ENCODE measurements at regions not wholly inside any gene's neighbourhood (a gene's known extent, or its start where the extent isn't known, plus 50 kb on each side); places are given as distances from the start of the nearest gene placed in this dataset.

- intact Hi-C loops (cut with micrococcal nuclease): loop anchor here (1.0 to 5.0 kb wide), 3 partner anchors 321 to 1203 kb away; partner anchors contain the start of gene BCL6
- H3K4me3 Mint-ChIP-seq (ENCODE audit: unreplicated experiment): peak overlapping the region; percentile 71
- ChIA-PET POLR2A (interaction anchor here (0.6 to 13.3 kb wide), 43 partner anchors 13 to 1210 kb away, joined by 3 to 252 read pairs (median 5); partner anchors contain the start of gene BCL6), CTCF (interaction anchor here (0.7 to 14.5 kb wide), 5 partner anchors 94 to 1210 kb away, joined by 3 to 240 read pairs (median 4); no protein-coding TSS in a partner anchor)
- peaks cover 52% of the 10 kb centered on the region for H3K4me1 Mint-ChIP-seq (ENCODE audit: insufficient read depth, unreplicated experiment)
- peak overlapping the region; percentile 96 for H3K27ac Mint-ChIP-seq (ENCODE audit: low read depth, unreplicated experiment)
- H3K9me3 Mint-ChIP-seq (ENCODE audit: unreplicated experiment): no peaks in the 10 kb centered on the region
- H3K36me3 Mint-ChIP-seq (ENCODE audit: insufficient read depth, unreplicated experiment): no peaks in the 10 kb centered on the region
- BruUV-seq (replicated peaks): TSS peak; percentile 54
- H3K27me3 Mint-ChIP-seq (ENCODE audit: insufficient read depth, unreplicated experiment): no peaks in the 10 kb centered on the region
- peak; percentile 97 for DNase-seq (ENCODE audit: unreplicated experiment)
- TF ChIP-seq, protein P1, sequence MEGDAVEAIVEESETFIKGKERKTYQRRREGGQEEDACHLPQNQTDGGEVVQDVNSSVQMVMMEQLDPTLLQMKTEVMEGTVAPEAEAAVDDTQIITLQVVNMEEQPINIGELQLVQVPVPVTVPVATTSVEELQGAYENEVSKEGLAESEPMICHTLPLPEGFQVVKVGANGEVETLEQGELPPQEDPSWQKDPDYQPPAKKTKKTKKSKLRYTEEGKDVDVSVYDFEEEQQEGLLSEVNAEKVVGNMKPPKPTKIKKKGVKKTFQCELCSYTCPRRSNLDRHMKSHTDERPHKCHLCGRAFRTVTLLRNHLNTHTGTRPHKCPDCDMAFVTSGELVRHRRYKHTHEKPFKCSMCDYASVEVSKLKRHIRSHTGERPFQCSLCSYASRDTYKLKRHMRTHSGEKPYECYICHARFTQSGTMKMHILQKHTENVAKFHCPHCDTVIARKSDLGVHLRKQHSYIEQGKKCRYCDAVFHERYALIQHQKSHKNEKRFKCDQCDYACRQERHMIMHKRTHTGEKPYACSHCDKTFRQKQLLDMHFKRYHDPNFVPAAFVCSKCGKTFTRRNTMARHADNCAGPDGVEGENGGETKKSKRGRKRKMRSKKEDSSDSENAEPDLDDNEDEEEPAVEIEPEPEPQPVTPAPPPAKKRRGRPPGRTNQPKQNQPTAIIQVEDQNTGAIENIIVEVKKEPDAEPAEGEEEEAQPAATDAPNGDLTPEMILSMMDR (IDR thresholded peaks at IDR 0.05; ENCODE audit: unreplicated experiment): no peak
These were observed 223.3 kb upstream of the TPRG1 start for GRCh38 chr3:188948281-188948996.

- intact Hi-C loops (cut with micrococcal nuclease): loop anchor here (1.0 to 5.0 kb wide), 3 partner anchors 322 to 1204 kb away; partner anchors contain the start of gene BCL6
- Mint-ChIP-seq H3K27me3 (ENCODE audit: insufficient read depth, unreplicated experiment) (no peaks in the 10 kb centered on the region), H3K4me3 (ENCODE audit: unreplicated experiment) (peak overlapping the region; percentile 71), H3K9me3 (ENCODE audit: unreplicated experiment) (no peaks in the 10 kb centered on the region), H3K4me1 (ENCODE audit: insufficient read depth, unreplicated experiment) (peaks cover 51% of the 10 kb centered on the region), H3K27ac (ENCODE audit: low read depth, unreplicated experiment) (peak overlapping the region; percentile 96), H3K36me3 (ENCODE audit: insufficient read depth, unreplicated experiment) (no peaks in the 10 kb centered on the region)
- BruUV-seq (replicated peaks): no TSS peak
- TF ChIP-seq, protein P1 (IDR thresholded peaks at IDR 0.05; ENCODE audit: unreplicated experiment): no peak
- POLR2A ChIA-PET: interaction anchor here (0.6 to 13.3 kb wide), 22 partner anchors 34 to 1211 kb away, joined by 3 to 252 read pairs (median 6); partner anchors contain the start of gene BCL6
- no peak for DNase-seq (ENCODE audit: unreplicated experiment)
- CTCF ChIA-PET: interaction anchor here (1.0 to 14.5 kb wide), 2 partner anchors 118 to 1211 kb away, joined by 3 to 240 read pairs; no protein-coding TSS in a partner anchor
These were observed 222.8 kb upstream of the TPRG1 start for GRCh38 chr3:188948997-188949389.

DNA sequence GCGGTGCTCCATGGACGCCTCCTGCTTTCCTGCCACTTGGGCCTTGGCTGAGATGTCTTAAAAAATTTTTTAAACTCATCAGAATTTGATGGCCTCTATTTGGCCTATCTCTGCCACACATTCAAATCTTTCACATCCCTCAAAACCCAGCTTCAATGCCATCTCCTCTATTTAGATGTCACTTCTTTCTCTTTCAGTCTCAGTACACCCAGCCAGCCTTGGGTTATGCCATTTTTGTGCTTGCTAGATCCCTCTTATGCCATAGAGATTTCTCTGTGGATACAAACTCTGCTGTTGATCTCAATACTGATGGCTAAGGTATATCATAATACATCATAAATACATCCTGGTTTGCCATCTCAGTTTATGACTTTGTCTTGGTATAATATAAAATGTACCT, 222.3 kb upstream of the TPRG1 start:
- no peak for DNase-seq (ENCODE audit: unreplicated experiment)
- TF ChIP-seq, protein P1 (IDR thresholded peaks at IDR 0.05; ENCODE audit: unreplicated experiment): no peak
- POLR2A ChIA-PET: interaction anchor here (0.7 to 13.3 kb wide), 8 partner anchors 49 to 1211 kb away, joined by 3 to 252 read pairs (median 16); partner anchors contain the start of gene BCL6
- Mint-ChIP-seq H3K27ac (ENCODE audit: low read depth, unreplicated experiment) (peak overlapping the region; percentile 96), H3K4me1 (ENCODE audit: insufficient read depth, unreplicated experiment) (peaks cover 46% of the 10 kb centered on the region), H3K27me3 (ENCODE audit: insufficient read depth, unreplicated experiment) (no peaks in the 10 kb centered on the region), H3K36me3 (ENCODE audit: insufficient read depth, unreplicated experiment) (no peaks in the 10 kb centered on the region), H3K9me3 (ENCODE audit: unreplicated experiment) (no peaks in the 10 kb centered on the region), H3K4me3 (ENCODE audit: unreplicated experiment) (peak overlapping the region; percentile 26)
- CTCF ChIA-PET: interaction anchor here (1.0 to 14.5 kb wide), 2 partner anchors 118 to 1211 kb away, joined by 3 to 240 read pairs; no protein-coding TSS in a partner anchor
- intact Hi-C loops (cut with micrococcal nuclease): loop anchor here (5.0 kb wide), 1 partner anchor 662 kb away; no protein-coding TSS in a partner anchor
- no TSS peak for BruUV-seq (replicated peaks)

DNA sequence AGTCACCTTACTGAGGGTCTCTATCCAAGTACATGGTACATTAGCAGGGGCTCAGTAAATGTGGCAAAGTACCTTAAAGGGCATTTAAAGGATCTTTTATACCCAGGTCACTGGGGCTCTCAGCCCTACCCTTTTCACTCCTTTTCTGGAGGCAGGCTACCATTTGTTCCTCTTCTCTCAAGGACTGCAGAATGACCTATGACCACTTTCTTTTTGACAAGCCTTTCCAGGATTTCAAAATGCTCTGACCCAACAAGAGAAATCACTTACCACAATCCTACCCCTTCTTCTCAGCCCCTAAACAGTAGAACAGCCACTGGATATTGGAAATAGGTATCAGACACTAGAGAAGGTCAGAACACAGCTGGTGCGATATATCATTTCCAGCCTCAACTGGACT, 221.8 kb upstream of the TPRG1 start:
- Mint-ChIP-seq H3K36me3 (ENCODE audit: insufficient read depth, unreplicated experiment) (no peaks in the 10 kb centered on the region), H3K4me1 (ENCODE audit: insufficient read depth, unreplicated experiment) (peaks cover 41% of the 10 kb centered on the region), H3K9me3 (ENCODE audit: unreplicated experiment) (no peaks in the 10 kb centered on the region), H3K27ac (ENCODE audit: low read depth, unreplicated experiment) (peak overlapping the region; percentile 96), H3K27me3 (ENCODE audit: insufficient read depth, unreplicated experiment) (no peaks in the 10 kb centered on the region), H3K4me3 (ENCODE audit: unreplicated experiment) (no peak overlapping the region)
- CTCF ChIA-PET: interaction anchor here (1.0 to 14.5 kb wide), 3 partner anchors 119 to 1212 kb away, joined by 3 to 240 read pairs (median 71); partner anchors contain the start of gene BCL6
- no TSS peak for BruUV-seq (replicated peaks)
- POLR2A ChIA-PET: interaction anchor here (0.8 to 13.3 kb wide), 12 partner anchors 13 to 1212 kb away, joined by 3 to 252 read pairs (median 7); partner anchors contain the start of gene BCL6
- TF ChIP-seq, protein P1 (IDR thresholded peaks at IDR 0.05; ENCODE audit: unreplicated experiment): no peak
- no peak for DNase-seq (ENCODE audit: unreplicated experiment)
- intact Hi-C loops (cut with micrococcal nuclease): loop anchor here (5.0 to 10.0 kb wide), 5 partner anchors 355 to 1035 kb away; partner anchors contain the start of gene LPP

All from MCF 10A (cell line).